ENCODE measurements at regions not wholly inside any gene's neighbourhood (a gene's known extent, or its start where the extent isn't known, plus 50 kb on each side); places are given as distances from the start of the nearest gene placed in this dataset.

- TF ChIP-seq POLR2A (IDR thresholded peaks at IDR 0.05), result no peak
- TF ChIP-seq, protein P1, sequence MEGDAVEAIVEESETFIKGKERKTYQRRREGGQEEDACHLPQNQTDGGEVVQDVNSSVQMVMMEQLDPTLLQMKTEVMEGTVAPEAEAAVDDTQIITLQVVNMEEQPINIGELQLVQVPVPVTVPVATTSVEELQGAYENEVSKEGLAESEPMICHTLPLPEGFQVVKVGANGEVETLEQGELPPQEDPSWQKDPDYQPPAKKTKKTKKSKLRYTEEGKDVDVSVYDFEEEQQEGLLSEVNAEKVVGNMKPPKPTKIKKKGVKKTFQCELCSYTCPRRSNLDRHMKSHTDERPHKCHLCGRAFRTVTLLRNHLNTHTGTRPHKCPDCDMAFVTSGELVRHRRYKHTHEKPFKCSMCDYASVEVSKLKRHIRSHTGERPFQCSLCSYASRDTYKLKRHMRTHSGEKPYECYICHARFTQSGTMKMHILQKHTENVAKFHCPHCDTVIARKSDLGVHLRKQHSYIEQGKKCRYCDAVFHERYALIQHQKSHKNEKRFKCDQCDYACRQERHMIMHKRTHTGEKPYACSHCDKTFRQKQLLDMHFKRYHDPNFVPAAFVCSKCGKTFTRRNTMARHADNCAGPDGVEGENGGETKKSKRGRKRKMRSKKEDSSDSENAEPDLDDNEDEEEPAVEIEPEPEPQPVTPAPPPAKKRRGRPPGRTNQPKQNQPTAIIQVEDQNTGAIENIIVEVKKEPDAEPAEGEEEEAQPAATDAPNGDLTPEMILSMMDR (IDR thresholded peaks at IDR 0.05), result no peak
- no peak for TF ChIP-seq POLR2AphosphoS5 (IDR thresholded peaks at IDR 0.05)
- no peak for TF ChIP-seq EP300 (IDR thresholded peaks at IDR 0.05)
Measured at GRCh38 chr1:98205291-98206017, 284.6 kb upstream of the DPYD start.
